CD14-positive monocyte (primary cell): ENCODE measurements at regions not wholly inside any gene's neighbourhood (a gene's known extent, or its start where the extent isn't known, plus 50 kb on each side); places are given as distances from the start of the nearest gene placed in this dataset.

Experiments used
- DNase-seq, 3 donors: peaks; one replicate each; pipeline ENCODE4 v3.0.0-alpha.2; 2011 to 2022
- H2AFZ ChIP-seq: 2 replicates; pipeline ENCODE4 v1.6.0; 2012; ENCODE audit warnings: mild to moderate bottlenecking, low read depth, low read length, inconsistent platforms; ENCODE audit not compliant: insufficient read depth, poor library complexity, severe bottlenecking
- H3K27ac ChIP-seq, 2 donors: 1 replicate in 1 of 2; 2 replicates in 1 of 2; pipeline ENCODE4 v1.5.1; 2012 to 2013; ENCODE audit warnings: low read length in 2 of 2, control low read depth in 1 of 2, inconsistent platforms in 1 of 2, low read depth in 1 of 2, mild to moderate bottlenecking in 1 of 2
- H3K27me3 ChIP-seq, 2 donors: one replicate each; pipeline versions ENCODE4 v1.6.0 to v1.6.1; 2011 to 2013; ENCODE audit warnings: low read length in 2 of 2; ENCODE audit not compliant: control insufficient read depth in 2 of 2, insufficient read depth in 2 of 2
- H3K36me3 ChIP-seq, 2 donors: replicated peaks in 1 of 2; 1 replicate in 1 of 2; 2 replicates in 1 of 2; pipeline versions ENCODE4 v1.5.1 to v1.6.1; 2012 to 2013; ENCODE audit warnings: low read length in 2 of 2, control low read depth in 1 of 2, inconsistent platforms in 1 of 2, mild to moderate bottlenecking in 1 of 2; ENCODE audit not compliant: insufficient read depth in 2 of 2, control insufficient read depth in 1 of 2
- H3K4me1 ChIP-seq, 2 donors: 1 replicate in 1 of 2; 2 replicates in 1 of 2; pipeline versions ENCODE4 v1.5.1 to v1.6.1; 2012 to 2013; ENCODE audit warnings: low read length in 2 of 2, control low read depth in 1 of 2, inconsistent platforms in 1 of 2, mild to moderate bottlenecking in 1 of 2, moderate library complexity in 1 of 2; ENCODE audit not compliant: insufficient read depth in 2 of 2, control insufficient read depth in 1 of 2
- H3K4me2 ChIP-seq: replicated peaks from 2 replicates; pipeline ENCODE3; 2012; ENCODE audit warnings: low read length, moderate library complexity, mild to moderate bottlenecking; ENCODE audit not compliant: poor library complexity, severe bottlenecking; ENCODE audit errors: extremely low read depth
- H3K4me3 ChIP-seq, 3 experiments: fragments of 200-600 bp in 1 of 3; sonication (generic) in 1 of 3; replicated peaks in 1 of 3; 1 replicate in 2 of 3; 2 replicates in 1 of 3; pipeline ENCODE4 v1.5.1; 2011 to 2013; ENCODE audit warnings: low read length in 3 of 3, mild to moderate bottlenecking in 3 of 3, control low read depth in 2 of 3, low read depth in 2 of 3, inconsistent platforms in 1 of 3, moderate library complexity in 1 of 3
- H3K79me2 ChIP-seq: 2 replicates; pipeline ENCODE4 v1.6.0; 2012; ENCODE audit warnings: mild to moderate bottlenecking, control low read depth, inconsistent platforms, low read length, moderate library complexity; ENCODE audit not compliant: insufficient read depth
- H3K9ac ChIP-seq: 2 replicates; pipeline ENCODE4 v1.6.0; 2017; ENCODE audit warnings: low read length, mild to moderate bottlenecking; ENCODE audit not compliant: insufficient read depth, poor library complexity, severe bottlenecking
- H3K9me3 ChIP-seq, 2 donors: replicated peaks in 1 of 2; 1 replicate in 1 of 2; 2 replicates in 1 of 2; pipeline versions ENCODE4 v1.5.1 to v1.6.1; 2012 to 2013; ENCODE audit warnings: low read length in 2 of 2, control low read depth in 1 of 2; ENCODE audit not compliant: control insufficient read depth in 1 of 2, insufficient read depth in 1 of 2
- H4K20me1 ChIP-seq: 2 replicates; pipeline ENCODE4 v1.6.0; 2012; ENCODE audit warnings: mild to moderate bottlenecking, low read length, control low read depth, moderate library complexity; ENCODE audit not compliant: insufficient read depth
- H3K27ac Mint-ChIP-seq, 7 donors: one replicate each; pipeline ENCODE4 v1.8.0; 2020; ENCODE audit warnings: mild to moderate bottlenecking in 7 of 7, mixed read lengths in 7 of 7, moderate library complexity in 6 of 7, inconsistent platforms in 2 of 7
- H3K27me3 Mint-ChIP-seq, 3 donors: one replicate each; pipeline ENCODE4 v1.8.0; 2021 to 2022; ENCODE audit warnings: low read depth in 3 of 3, mild to moderate bottlenecking in 3 of 3, mixed read lengths in 3 of 3, moderate library complexity in 3 of 3, inconsistent platforms in 1 of 3
- H3K36me3 Mint-ChIP-seq, 2 donors: one replicate each; pipeline ENCODE4 v1.8.0; 2020; ENCODE audit warnings: mixed read lengths in 2 of 2, inconsistent platforms in 1 of 2, mild to moderate bottlenecking in 1 of 2
- H3K4me1 Mint-ChIP-seq: one replicate; pipeline ENCODE4 v1.8.0; 2020; ENCODE audit warnings: mild to moderate bottlenecking, mixed read lengths
- H3K4me3 Mint-ChIP-seq, 2 donors: one replicate each; pipeline ENCODE4 v1.8.0; 2020; ENCODE audit warnings: mild to moderate bottlenecking in 2 of 2, mixed read lengths in 2 of 2, moderate library complexity in 1 of 2
- H3K9me3 Mint-ChIP-seq, 7 donors: one replicate each; pipeline ENCODE4 v1.8.0; 2020 to 2022; ENCODE audit warnings: mixed read lengths in 7 of 7, mild to moderate bottlenecking in 6 of 7, moderate library complexity in 6 of 7, inconsistent platforms in 2 of 7
- CTCF ChIP-seq: fragments of 200-600 bp; IDR thresholded peaks from one replicate; pipeline ENCODE4 v1.8.0; 2022; ENCODE audit warnings: antibody characterized with exemption, mild to moderate bottlenecking
- WGBS: methylation state at CpG from one replicate; pipeline ENCODE4 v1.1.5; 2013; ENCODE audit warnings: missing lambda C conversion rate; ENCODE audit not compliant: insufficient coverage; 5-methylcytosine and 5-hydroxymethylcytosine counted together
- intact Hi-C, 2 donors: fragments of 100-400 bp; cut with micrococcal nuclease; formaldehyde crosslinking; loops; one replicate each; pipeline versions ENCODE4 v1.15.0 to v1.15.1; 2023

DNA sequence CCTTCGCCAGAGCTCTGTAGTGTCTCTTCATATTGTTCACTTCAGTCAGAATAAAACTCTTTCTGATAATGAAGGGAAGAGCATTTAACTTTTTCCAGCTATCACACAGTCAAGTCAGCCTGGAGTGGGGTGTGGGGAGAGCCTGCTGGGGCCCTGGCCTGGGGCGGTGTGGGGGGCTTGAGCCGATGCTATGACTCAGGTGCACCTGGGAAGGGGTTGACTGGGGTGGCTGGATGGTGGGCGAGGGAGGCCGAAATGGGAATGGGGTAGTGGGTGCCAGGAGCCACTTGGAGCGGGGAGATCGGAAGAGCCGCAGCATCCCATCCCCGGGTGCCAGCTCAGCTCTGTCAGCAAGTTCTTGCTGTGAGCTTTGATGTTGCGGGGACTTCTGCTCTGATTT lies 100.9 kb downstream of the NXPE2 start:
- H3K9ac ChIP-seq = no peak overlapping the region
- intact Hi-C loops = no loop called here
- no peaks in the 10 kb centered on the region for H3K79me2 ChIP-seq
- no peak for DNase-seq
- no peak overlapping the region for H2AFZ ChIP-seq
- no peaks in the 10 kb centered on the region for H3K4me1 Mint-ChIP-seq
- H3K4me3 ChIP-seq = no peak overlapping the region
- no peaks in the 10 kb centered on the region for H4K20me1 ChIP-seq
- 94% methylated on average over 9 of the region's 10 CpGs for WGBS
- peaks cover 0 to 2% (median 0%) of the 10 kb centered on the region in 7 donors for H3K9me3 Mint-ChIP-seq
- no peaks in the 10 kb centered on the region for H3K9me3 ChIP-seq
- no peaks in the 10 kb centered on the region for H3K36me3 ChIP-seq
- no peaks in the 10 kb centered on the region for H3K36me3 Mint-ChIP-seq
- no peaks in the 10 kb centered on the region for H3K27me3 ChIP-seq
- no peak overlapping the region for H3K27ac Mint-ChIP-seq
- no peaks in the 10 kb centered on the region for H3K4me1 ChIP-seq
- H3K4me3 Mint-ChIP-seq = no peak overlapping the region
- peaks cover 0 to 8% (median 5%) of the 10 kb centered on the region in 3 donors for H3K27me3 Mint-ChIP-seq
- TF ChIP-seq CTCF = no peak
- no peak overlapping the region for H3K27ac ChIP-seq
- no peak overlapping the region for H3K4me2 ChIP-seq

DNA sequence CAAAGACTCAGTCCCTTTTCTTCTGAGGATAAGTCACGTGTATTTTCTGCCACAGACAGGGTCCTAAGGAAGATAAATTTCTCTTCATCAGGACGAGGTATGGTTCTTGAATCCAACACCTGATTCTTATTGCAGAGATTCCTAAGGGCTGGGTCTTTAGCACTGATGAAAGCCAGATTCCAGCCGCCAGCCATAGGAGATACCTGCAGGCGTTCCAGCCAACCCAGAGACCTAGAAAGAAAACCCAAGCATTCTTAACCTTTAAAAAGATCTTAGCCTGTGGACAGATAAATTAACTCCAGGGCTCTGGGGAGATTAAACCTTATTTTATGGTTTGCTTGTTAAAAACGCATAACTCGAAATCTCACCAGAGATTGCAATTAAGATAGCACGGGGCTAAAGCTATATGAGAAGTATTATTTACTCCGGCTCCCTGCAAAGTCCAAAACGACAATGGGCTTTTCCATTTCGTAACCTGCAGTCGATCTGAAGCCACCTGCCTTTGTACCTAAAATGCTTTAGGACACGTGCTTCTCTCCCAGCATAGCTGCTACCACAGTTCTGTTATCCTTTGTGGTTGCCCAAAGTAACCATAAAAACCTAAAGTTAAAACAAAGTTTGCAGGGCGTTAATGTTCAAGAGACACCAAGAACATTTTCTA lies 104.5 kb downstream of the NXPE2 start:
- H3K27ac ChIP-seq = no peak overlapping the region
- no peak for TF ChIP-seq CTCF
- no peak overlapping the region for H3K4me2 ChIP-seq
- no peaks in the 10 kb centered on the region for H3K4me1 ChIP-seq
- no peak for DNase-seq
- H3K27ac Mint-ChIP-seq = no peak overlapping the region
- no peaks in the 10 kb centered on the region for H3K4me1 Mint-ChIP-seq
- H4K20me1 ChIP-seq = no peaks in the 10 kb centered on the region
- no peak overlapping the region for H2AFZ ChIP-seq
- no peaks in the 10 kb centered on the region for H3K79me2 ChIP-seq
- H3K36me3 Mint-ChIP-seq = no peaks in the 10 kb centered on the region
- H3K9me3 ChIP-seq = no peaks in the 10 kb centered on the region
- H3K27me3 Mint-ChIP-seq = peaks cover 0 to 5% (median 2%) of the 10 kb centered on the region in 3 donors
- H3K9me3 Mint-ChIP-seq = peaks cover 0 to 2% (median 0%) of the 10 kb centered on the region in 7 donors
- H3K4me3 ChIP-seq = no peak overlapping the region
- no peak overlapping the region for H3K9ac ChIP-seq
- H3K27me3 ChIP-seq = no peaks in the 10 kb centered on the region
- intact Hi-C loops = no loop called here
- H3K4me3 Mint-ChIP-seq = no peak overlapping the region
- WGBS = 82% methylated on average over 9 of the region's 13 CpGs
- H3K36me3 ChIP-seq = no peaks in the 10 kb centered on the region
